ENCODE measurements at regions not wholly inside any gene's neighbourhood (a gene's known extent, or its start where the extent isn't known, plus 50 kb on each side); places are given as distances from the start of the nearest gene placed in this dataset.

- TF ChIP-seq, protein P1, sequence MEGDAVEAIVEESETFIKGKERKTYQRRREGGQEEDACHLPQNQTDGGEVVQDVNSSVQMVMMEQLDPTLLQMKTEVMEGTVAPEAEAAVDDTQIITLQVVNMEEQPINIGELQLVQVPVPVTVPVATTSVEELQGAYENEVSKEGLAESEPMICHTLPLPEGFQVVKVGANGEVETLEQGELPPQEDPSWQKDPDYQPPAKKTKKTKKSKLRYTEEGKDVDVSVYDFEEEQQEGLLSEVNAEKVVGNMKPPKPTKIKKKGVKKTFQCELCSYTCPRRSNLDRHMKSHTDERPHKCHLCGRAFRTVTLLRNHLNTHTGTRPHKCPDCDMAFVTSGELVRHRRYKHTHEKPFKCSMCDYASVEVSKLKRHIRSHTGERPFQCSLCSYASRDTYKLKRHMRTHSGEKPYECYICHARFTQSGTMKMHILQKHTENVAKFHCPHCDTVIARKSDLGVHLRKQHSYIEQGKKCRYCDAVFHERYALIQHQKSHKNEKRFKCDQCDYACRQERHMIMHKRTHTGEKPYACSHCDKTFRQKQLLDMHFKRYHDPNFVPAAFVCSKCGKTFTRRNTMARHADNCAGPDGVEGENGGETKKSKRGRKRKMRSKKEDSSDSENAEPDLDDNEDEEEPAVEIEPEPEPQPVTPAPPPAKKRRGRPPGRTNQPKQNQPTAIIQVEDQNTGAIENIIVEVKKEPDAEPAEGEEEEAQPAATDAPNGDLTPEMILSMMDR (IDR thresholded peaks at IDR 0.05; ENCODE audit: low read length), result no peak
- TF ChIP-seq EZH2 (IDR thresholded peaks at IDR 0.05; ENCODE audit: borderline replicate concordance, low read length), result no peak
These were observed 76.3 kb downstream of the MED10 start for GRCh38 chr5:6302075-6302474.
